HG02623 (cell line): ENCODE measurements at regions not wholly inside any gene's neighbourhood (a gene's known extent, or its start where the extent isn't known, plus 50 kb on each side); places are given as distances from the start of the nearest gene placed in this dataset.
A peak's percentile ranks its signal among the peaks of the same experiment; 100 is the strongest.

Experiments
- ATAC-seq: cut with Tn5 transposase; IDR thresholded peaks from one replicate; pipeline ENCODE4 v1.9.1; 2021; ENCODE audit warnings: moderate library complexity; ENCODE audit not compliant: unreplicated experiment

- ATAC-seq: no peak
Observed at GRCh38 chr6:99867026-99867425, 127.0 kb downstream of the MCHR2 start.

GRCh38 chr6:99868074-99868702, 125.8 kb downstream of the MCHR2 start:
- peak; percentile 82 for ATAC-seq
